SU-DHL-6 (cell line): ENCODE measurements at regions not wholly inside any gene's neighbourhood (a gene's known extent, or its start where the extent isn't known, plus 50 kb on each side); places are given as distances from the start of the nearest gene placed in this dataset.

Source experiments
- H2AFZ ChIP-seq: fragments of 200-600 bp; sonication (generic); 2 replicates; pipeline ENCODE4 v1.6.1; 2014; ENCODE audit warnings: low read depth, mild to moderate bottlenecking, moderate library complexity, mixed read lengths, antibody characterized with exemption, low read length; ENCODE audit not compliant: severe bottlenecking
- H3F3A ChIP-seq: fragments of 200-600 bp; shearing (Covaris generic); 2 replicates; pipeline ENCODE4 v1.6.0; 2016; ENCODE audit warnings: antibody characterized with exemption, mild to moderate bottlenecking; ENCODE audit not compliant: insufficient read depth
- H3K27ac ChIP-seq: fragments of 200-600 bp; sonication (generic); 2 replicates; pipeline ENCODE4 v1.5.1; 2016; ENCODE audit warnings: low read depth, mild to moderate bottlenecking, low read length, moderate library complexity, mixed read lengths
- H3K27me3 ChIP-seq: fragments of 200-600 bp; sonication (generic), shearing (Covaris generic); 2 replicates; pipeline ENCODE4 v1.6.0; 2014; ENCODE audit warnings: mild to moderate bottlenecking, low read length
- H3K36me3 ChIP-seq: fragments of 200-600 bp; sonication (generic); 2 replicates; pipeline ENCODE4 v1.6.1; 2014; ENCODE audit warnings: mild to moderate bottlenecking, low read length, mixed read lengths
- H3K4me2 ChIP-seq: fragments of 300-600, 200-600 bp; shearing (Covaris generic), sonication (generic); 2 replicates; pipeline ENCODE4 v1.6.0; 2014; ENCODE audit warnings: low read length, low read depth, mild to moderate bottlenecking; ENCODE audit not compliant: poor library complexity, severe bottlenecking
- H3K4me3 ChIP-seq: fragments of 200-600 bp; sonication (generic); 2 replicates; pipeline ENCODE4 v1.5.1; 2014; ENCODE audit warnings: antibody characterized with exemption, low read length, mild to moderate bottlenecking, mixed read lengths; ENCODE audit not compliant: insufficient read depth, poor library complexity, severe bottlenecking
- H3K79me2 ChIP-seq: fragments of 200-600 bp; sonication (generic); 2 replicates; pipeline ENCODE4 v1.6.1; 2014; ENCODE audit warnings: mild to moderate bottlenecking, low read length, moderate library complexity; ENCODE audit not compliant: insufficient read depth
- H3K9ac ChIP-seq: fragments of 200-600 bp; sonication (generic); 2 replicates; pipeline ENCODE4 v1.7.0; 2014; ENCODE audit warnings: mild to moderate bottlenecking, low read length
- H3K9me2 ChIP-seq: fragments of 200-600 bp; sonication (generic); replicated peaks from 2 replicates; pipeline ENCODE4 v1.6.1; 2014; ENCODE audit warnings: low read length; ENCODE audit not compliant: insufficient read depth
- H3K9me3 ChIP-seq: fragments of 200-600 bp; sonication (generic); 2 replicates; pipeline ENCODE4 v1.6.1; 2014; ENCODE audit warnings: low read length, mixed read lengths; ENCODE audit not compliant: insufficient read depth
- H4K20me1 ChIP-seq: fragments of 200-600 bp; sonication (generic); 2 replicates; pipeline ENCODE4 v1.6.1; 2014; ENCODE audit warnings: low read depth, mild to moderate bottlenecking, antibody characterized with exemption, low read length, moderate library complexity, mixed read lengths
- EZH2phosphoT487 ChIP-seq: fragments of 200-600 bp; sonication (generic), shearing (Covaris generic); conservative IDR thresholded peaks from 2 replicates; pipeline ENCODE4 v1.6.1; 2018; ENCODE audit warnings: mild to moderate bottlenecking, antibody characterized with exemption, low read length, moderate library complexity, mixed read lengths
- TF ChIP-seq, protein P1 (sequence below): fragments of 200-600 bp; sonication (generic); IDR thresholded peaks from one replicate; pipeline ENCODE4 v1.5.1; 2017; ENCODE audit warnings: antibody characterized with exemption, mild to moderate bottlenecking, low read length, moderate library complexity; ENCODE audit not compliant: insufficient read depth, poor library complexity, severe bottlenecking

- no peak overlapping the region for H3K9ac ChIP-seq
These were observed 79.3 kb upstream of the ITGA1 start for GRCh38 chr5:52708463-52708862.

GRCh38 chr5:52709167-52709925, 78.4 kb upstream of the ITGA1 start:
- H2AFZ ChIP-seq, result no peak overlapping the region
- H3K4me3 ChIP-seq, result no peak overlapping the region
- no peak for TF ChIP-seq EZH2phosphoT487
- TF ChIP-seq, protein P1, sequence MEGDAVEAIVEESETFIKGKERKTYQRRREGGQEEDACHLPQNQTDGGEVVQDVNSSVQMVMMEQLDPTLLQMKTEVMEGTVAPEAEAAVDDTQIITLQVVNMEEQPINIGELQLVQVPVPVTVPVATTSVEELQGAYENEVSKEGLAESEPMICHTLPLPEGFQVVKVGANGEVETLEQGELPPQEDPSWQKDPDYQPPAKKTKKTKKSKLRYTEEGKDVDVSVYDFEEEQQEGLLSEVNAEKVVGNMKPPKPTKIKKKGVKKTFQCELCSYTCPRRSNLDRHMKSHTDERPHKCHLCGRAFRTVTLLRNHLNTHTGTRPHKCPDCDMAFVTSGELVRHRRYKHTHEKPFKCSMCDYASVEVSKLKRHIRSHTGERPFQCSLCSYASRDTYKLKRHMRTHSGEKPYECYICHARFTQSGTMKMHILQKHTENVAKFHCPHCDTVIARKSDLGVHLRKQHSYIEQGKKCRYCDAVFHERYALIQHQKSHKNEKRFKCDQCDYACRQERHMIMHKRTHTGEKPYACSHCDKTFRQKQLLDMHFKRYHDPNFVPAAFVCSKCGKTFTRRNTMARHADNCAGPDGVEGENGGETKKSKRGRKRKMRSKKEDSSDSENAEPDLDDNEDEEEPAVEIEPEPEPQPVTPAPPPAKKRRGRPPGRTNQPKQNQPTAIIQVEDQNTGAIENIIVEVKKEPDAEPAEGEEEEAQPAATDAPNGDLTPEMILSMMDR, result no peak
- H3K9ac ChIP-seq, result no peak overlapping the region
- H3K9me2 ChIP-seq, result no peaks in the 10 kb centered on the region
- H3K4me2 ChIP-seq, result no peak overlapping the region
- no peaks in the 10 kb centered on the region for H4K20me1 ChIP-seq
- H3F3A ChIP-seq, result no peaks in the 10 kb centered on the region
- H3K27ac ChIP-seq, result no peak overlapping the region
- H3K27me3 ChIP-seq, result no peaks in the 10 kb centered on the region
- no peaks in the 10 kb centered on the region for H3K36me3 ChIP-seq
- no peaks in the 10 kb centered on the region for H3K9me3 ChIP-seq
- no peaks in the 10 kb centered on the region for H3K79me2 ChIP-seq

More at GRCh38 chr5:52708463-52708862, 79.3 kb upstream of the ITGA1 start:
- Histone ChIP-seq H4K20me1 (no peaks in the 10 kb centered on the region), H3K79me2 (no peaks in the 10 kb centered on the region), H3K27me3 (no peaks in the 10 kb centered on the region), H3F3A (no peaks in the 10 kb centered on the region), H3K36me3 (no peaks in the 10 kb centered on the region), H3K4me2 (no peak overlapping the region), H3K4me3 (no peak overlapping the region), H3K9me2 (no peaks in the 10 kb centered on the region), H3K27ac (no peak overlapping the region), H3K9me3 (no peaks in the 10 kb centered on the region), H2AFZ (no peak overlapping the region)
- no peak for TF ChIP-seq EZH2phosphoT487

- TF ChIP-seq, protein P1, result no peak
- TF ChIP-seq EZH2phosphoT487, result no peak
- Histone ChIP-seq H3F3A (no peaks in the 10 kb centered on the region), H3K27ac (no peak overlapping the region), H3K4me2 (no peak overlapping the region), H3K4me3 (no peak overlapping the region), H3K9ac (no peak overlapping the region), H3K36me3 (no peaks in the 10 kb centered on the region), H2AFZ (no peak overlapping the region), H3K9me3 (no peaks in the 10 kb centered on the region), H3K27me3 (no peaks in the 10 kb centered on the region), H4K20me1 (no peaks in the 10 kb centered on the region), H3K79me2 (no peaks in the 10 kb centered on the region), H3K9me2 (no peaks in the 10 kb centered on the region)
These were observed 77.3 kb upstream of the ITGA1 start for GRCh38 chr5:52710310-52710971.
